ENCODE measurements at regions not wholly inside any gene's neighbourhood (a gene's known extent, or its start where the extent isn't known, plus 50 kb on each side); places are given as distances from the start of the nearest gene placed in this dataset.

DNA sequence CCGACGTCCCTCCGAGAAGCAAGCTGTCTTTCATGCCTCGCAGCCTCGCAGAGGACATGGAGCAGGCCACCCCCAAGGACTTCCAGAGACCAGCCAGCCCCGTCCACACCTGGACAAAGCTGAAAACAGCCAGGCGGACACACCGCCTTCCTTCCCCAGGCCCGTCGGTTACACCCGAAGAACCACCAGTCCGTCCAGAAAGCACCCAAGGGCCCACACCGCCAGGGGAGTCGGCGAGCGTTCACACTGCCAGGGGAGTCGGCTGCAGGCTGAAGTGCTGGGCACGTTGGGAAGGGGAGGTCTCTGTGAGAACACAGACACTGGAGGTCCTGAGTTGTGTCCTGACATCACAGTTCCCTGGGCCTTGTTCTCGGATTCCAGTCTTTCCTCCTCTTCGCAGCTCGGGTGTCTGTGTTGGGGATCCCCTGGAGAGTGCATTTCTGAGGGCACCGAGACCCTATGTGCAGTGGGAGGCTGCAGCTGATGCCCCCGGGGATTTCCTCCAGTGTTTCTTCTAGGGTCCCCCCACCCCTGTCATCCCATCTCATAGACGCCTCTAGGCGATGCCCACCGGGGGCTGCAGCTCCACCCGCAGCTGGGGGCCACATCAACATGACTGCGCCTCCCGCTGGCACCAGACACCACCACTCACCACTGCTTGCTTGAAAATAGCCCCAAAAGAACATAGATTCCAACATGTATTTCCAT lies 344.4 kb upstream of the SALL3 start:
- TF ChIP-seq, protein P1, sequence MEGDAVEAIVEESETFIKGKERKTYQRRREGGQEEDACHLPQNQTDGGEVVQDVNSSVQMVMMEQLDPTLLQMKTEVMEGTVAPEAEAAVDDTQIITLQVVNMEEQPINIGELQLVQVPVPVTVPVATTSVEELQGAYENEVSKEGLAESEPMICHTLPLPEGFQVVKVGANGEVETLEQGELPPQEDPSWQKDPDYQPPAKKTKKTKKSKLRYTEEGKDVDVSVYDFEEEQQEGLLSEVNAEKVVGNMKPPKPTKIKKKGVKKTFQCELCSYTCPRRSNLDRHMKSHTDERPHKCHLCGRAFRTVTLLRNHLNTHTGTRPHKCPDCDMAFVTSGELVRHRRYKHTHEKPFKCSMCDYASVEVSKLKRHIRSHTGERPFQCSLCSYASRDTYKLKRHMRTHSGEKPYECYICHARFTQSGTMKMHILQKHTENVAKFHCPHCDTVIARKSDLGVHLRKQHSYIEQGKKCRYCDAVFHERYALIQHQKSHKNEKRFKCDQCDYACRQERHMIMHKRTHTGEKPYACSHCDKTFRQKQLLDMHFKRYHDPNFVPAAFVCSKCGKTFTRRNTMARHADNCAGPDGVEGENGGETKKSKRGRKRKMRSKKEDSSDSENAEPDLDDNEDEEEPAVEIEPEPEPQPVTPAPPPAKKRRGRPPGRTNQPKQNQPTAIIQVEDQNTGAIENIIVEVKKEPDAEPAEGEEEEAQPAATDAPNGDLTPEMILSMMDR (IDR thresholded peaks at IDR 0.05 in 8 of 11, conservative IDR thresholded peaks at IDR 0.05 in 3 of 11): no peak
- TF ChIP-seq POLR2AphosphoS5 (IDR thresholded peaks at IDR 0.05) (no peak), POLR2A (IDR thresholded peaks at IDR 0.05) (no peak)

Data from spleen (tissue), 7 donors.